AG10803 (cell line): ENCODE measurements at regions not wholly inside any gene's neighbourhood (a gene's known extent, or its start where the extent isn't known, plus 50 kb on each side); places are given as distances from the start of the nearest gene placed in this dataset.

Experiments used
- DNase-seq: peaks from one replicate; pipeline ENCODE4 v3.0.0; 2010; ENCODE audit warnings: low read depth
- H3K4me3 ChIP-seq: 2 replicates; pipeline ENCODE4 v1.5.1; 2011; ENCODE audit warnings: mild to moderate bottlenecking, low read length, control low read depth
- CTCF ChIP-seq: conservative IDR thresholded peaks from 2 replicates; pipeline ENCODE4 v1.5.1; 2011; ENCODE audit warnings: mild to moderate bottlenecking, low read length, control low read depth, inconsistent platforms

- no peak for TF ChIP-seq CTCF
- DNase-seq, result no peak
- no peak overlapping the region for H3K4me3 ChIP-seq
These were observed 556.9 kb downstream of the CD83 start for GRCh38 chr6:14674458-14674857.

DNA sequence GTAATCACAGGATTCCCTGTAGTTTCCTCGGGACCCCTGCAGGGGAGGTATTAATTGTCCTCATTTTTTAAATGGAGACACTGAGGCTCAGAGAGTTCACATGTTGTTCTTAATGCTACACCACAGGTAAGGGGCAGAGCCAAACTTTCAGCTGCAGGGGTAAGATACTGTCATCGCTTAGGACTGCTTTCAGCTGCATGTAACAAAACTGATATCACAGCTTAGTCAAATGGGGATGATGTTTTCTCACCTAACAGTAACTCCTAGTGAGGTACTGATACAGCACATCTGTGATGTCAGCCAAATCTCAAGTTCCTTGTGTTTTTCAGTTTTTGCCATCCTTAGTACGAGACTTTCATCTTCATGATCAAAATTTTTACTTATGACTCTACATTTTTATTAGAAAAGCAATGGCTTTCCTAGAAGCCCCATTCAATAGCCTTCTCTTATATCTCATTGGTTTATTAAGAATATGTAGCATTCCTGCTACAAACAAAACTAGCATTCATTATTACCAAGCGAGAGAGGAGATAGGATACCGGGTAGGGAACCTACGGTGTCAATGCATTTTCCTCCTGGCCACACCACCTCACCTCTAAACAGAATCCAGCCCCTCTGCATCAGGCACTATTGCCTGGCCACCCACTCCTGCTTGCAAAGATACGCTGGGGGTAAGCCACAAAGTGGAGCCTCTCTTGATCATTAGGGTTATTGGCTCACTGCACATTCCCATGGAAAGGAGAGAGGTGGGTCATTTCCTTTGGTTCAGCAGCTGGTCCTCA lies 557.5 kb downstream of the CD83 start:
- no peak overlapping the region for H3K4me3 ChIP-seq
- DNase-seq, result no peak

GRCh38 chr6:14676064-14676463 lies 558.5 kb downstream of the CD83 start:
- no peak overlapping the region for H3K4me3 ChIP-seq
- DNase-seq, result peak; percentile 20
- TF ChIP-seq CTCF, result no peak

More for the DNA sequence above, 557.5 kb downstream of the CD83 start:
- TF ChIP-seq CTCF, result no peak

DNA sequence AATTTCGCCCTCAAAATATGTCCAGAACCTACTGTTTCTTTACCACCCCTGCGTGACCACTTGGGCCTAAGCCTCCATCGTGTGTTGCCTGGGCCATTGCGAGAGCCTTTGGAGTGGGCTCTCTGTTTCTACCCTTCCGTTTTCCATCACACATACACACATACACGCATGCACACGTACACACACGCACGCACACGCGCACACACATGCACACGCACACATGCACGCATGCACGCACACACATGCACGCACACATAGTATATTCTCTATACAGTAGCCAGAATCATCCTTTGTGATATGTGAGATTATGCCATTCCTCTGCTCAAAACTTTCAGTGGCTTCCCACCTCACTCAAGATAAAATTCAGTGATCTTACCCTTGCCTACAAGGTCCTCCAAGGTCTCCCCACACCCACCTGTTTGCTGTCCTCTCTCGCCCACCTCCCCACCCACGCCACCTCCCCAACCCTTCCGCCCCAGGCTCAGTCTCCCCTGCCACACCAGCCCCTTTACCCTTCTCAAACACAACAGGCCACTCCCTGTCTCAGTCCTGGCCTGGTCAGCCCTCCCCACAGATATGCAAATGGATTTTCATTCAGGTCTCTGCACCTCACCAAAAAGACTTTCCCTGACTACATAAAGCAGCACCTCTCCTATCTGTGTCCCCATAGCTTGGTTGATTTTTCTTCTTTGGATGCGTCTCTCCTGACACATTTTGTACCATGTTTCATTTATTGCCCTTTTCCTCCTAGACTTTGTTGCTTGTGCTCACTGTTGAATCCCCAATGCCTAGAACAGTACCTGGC lies 559.6 kb downstream of the CD83 start:
- H3K4me3 ChIP-seq, result no peak overlapping the region
- DNase-seq, result no peak
- TF ChIP-seq CTCF, result no peak

DNA sequence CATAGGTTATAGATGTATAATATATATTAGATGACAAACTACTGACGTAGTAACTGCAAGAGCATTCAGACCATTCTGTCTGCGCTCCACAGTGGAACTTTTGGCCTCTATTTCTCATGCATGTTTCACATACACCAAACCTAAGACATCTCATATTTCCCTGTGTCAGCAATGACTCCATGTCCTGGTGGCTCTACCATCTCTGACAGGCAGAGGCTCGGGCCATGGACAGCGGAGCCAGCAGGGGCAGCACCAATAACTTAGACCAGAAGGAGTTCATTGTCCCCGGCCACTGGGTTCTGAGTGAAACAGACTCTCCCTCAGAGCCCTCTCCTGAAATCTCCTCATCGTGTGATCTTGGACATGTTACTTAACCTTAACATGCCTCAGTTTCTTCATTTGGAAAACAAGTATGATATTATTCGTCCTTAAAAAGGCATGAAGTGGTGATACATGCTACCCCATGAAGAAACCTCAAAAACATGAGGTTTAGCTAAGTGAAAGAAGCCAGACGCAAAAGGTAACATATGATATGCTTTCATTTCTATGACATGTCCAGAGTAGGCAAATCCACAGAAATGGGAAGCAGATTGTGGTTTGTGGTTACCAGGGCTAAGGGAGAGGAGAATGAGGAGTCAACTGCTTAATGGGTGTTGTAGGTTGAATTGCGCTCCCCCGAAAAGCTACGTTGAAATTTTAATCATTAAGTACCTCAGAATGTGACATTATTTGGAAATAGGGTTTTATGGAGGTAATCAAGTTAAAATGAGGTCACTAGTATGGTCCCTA lies 564.0 kb upstream of the JARID2 start:
- DNase-seq, result peak; percentile 23
- no peak overlapping the region for H3K4me3 ChIP-seq
- no peak for TF ChIP-seq CTCF

GRCh38 chr6:14682812-14683211 lies 563.1 kb upstream of the JARID2 start:
- TF ChIP-seq CTCF, result no peak

More at GRCh38 chr6:14682812-14683211, 563.1 kb upstream of the JARID2 start:
- DNase-seq, result peak; percentile 85
- no peak overlapping the region for H3K4me3 ChIP-seq
